Stimulated activated CD4-positive, alpha-beta T cell treated with anti-CD3 and anti-CD28 coated beads, Interleukin-2, amount 100 ng/mL, for 48 hours (primary cell): ENCODE measurements at regions not wholly inside any gene's neighbourhood (a gene's known extent, or its start where the extent isn't known, plus 50 kb on each side); places are given as distances from the start of the nearest gene placed in this dataset.
"Not testable (repeated sequence)": the region's sequence is repeated elsewhere in the genome, so short reads cannot be mapped to it uniquely, and the experiment has no call there.

ENCODE experiments used
- DNase-seq, 2 donors: peaks; one replicate each; pipeline ENCODE4 v3.0.0-alpha.2; 2020

DNA sequence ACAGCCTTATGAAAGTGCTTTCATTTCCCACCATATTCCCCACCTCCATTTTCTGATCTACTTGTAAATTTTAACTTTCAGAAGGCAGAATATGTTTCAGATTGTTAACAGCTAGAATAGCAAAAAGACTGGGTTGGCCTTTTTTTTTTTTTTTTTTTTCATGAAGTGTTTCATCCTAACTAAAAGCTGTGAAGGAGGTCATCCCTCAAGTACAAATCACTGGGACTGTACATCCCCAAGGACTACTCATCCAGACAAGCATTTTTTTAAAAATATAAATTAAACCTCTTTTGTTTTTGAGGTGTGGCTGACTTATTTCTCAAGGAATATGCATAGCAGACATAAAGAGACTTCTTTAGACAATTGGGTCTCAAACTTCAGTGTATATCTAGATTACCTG lies 542.1 kb upstream of the TUSC1 start:
- DNase-seq: no peak

DNA sequence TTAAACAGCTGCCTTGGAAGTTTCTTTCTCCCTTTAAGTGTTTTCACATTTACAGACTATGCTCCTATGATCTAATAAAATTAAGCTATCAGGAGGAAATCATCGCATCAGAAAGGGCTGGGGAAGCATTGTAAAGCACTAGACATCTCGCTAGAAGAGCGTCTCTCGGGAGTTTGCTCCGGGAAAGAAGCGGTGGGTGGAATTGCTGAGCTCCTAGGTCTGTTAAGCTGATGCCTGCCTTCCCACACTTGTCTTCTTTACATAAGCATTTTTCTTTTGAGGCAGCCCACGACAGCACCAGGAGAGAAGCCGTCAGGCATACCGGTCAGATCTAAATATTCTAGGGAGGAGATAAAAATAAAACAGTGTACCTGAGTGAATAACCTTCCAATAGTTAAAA lies 541.7 kb upstream of the TUSC1 start:
- no peak for DNase-seq

- DNase-seq: no peak
Measured at GRCh38 chr9:26216702-26217101, 538.5 kb upstream of the TUSC1 start.

DNA sequence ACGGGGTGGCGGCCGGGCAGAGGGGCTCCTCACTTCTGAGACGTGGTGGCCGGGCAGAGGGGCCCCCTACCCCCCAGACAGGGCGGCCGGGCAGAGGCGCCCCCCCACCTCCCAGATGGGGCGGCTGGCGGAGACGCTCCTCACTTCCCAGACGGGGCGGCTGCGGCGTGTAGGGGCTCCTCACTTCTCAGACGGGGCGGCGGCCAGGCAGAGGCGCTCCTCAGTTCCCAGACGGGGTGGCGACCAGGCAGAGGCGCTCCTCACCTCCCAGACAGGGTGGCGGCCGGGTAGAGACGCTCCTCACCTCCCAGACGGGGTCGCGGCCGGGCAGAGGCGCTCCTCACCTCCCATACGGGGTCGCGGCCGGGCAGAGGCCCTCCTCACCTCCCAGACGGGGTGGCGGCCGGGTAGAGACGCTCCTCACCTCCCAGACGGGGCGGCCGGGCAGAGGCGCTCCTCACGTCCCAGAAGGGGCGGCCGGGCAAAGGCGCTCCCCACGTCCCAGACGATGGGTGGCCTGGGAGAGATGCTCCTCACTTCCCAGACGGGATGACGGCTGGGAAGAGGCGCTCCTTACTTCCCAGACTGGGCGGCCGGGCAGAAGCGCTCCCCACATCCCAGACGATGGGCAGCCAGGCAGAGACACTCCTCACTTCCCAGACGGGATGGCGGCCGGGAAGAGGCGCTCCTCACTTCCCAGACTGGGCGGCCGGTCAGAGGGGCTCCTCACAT lies 536.6 kb upstream of the TUSC1 start:
- DNase-seq: not testable (repeated sequence)

- no peak for DNase-seq
Measured at GRCh38 chr9:26210338-26210851, 532.2 kb upstream of the TUSC1 start.

DNA sequence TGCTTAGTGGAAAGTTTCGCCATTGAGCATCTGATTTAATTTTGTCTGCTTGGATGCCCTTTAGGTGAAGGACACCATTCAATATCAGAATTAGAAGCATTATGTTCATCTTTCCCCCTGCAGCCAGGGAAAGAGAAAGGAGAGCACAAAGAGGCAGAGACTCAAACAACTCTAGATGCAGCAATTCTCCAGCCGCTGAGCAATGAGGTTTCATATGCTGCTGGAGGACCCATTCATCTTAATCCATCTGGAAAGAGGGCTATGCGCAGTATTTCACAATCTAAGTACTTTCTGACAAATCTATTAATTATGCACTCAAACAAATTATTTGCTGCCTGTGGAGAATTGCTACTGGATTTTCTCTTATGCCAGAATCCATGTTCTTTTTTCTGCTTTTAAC lies 527.0 kb upstream of the TUSC1 start:
- DNase-seq: no peak

GRCh38 chr9:26193237-26193636 lies 515.0 kb upstream of the TUSC1 start:
- DNase-seq: no peak

- no peak for DNase-seq
Measured at GRCh38 chr9:26191711-26192110, 513.5 kb upstream of the TUSC1 start.

DNA sequence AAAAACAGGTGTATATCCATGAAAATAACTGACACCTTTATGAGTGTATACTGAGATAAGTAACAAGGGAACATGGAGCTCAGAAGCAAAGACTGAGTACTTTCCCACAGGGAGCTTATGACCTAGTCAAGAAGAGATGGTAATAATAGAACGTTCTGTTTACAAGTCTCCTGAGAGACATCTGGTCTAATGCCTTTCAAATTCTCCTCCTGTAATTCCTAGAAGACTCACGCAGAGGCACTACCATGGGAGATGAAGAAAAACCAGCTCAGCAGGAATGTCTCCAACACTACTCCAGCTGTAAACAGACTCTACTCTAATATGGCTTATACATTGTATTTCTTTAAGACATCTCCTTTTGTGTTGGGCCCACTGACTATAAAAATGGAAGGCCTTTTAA lies 503.6 kb upstream of the TUSC1 start:
- no peak for DNase-seq

DNA sequence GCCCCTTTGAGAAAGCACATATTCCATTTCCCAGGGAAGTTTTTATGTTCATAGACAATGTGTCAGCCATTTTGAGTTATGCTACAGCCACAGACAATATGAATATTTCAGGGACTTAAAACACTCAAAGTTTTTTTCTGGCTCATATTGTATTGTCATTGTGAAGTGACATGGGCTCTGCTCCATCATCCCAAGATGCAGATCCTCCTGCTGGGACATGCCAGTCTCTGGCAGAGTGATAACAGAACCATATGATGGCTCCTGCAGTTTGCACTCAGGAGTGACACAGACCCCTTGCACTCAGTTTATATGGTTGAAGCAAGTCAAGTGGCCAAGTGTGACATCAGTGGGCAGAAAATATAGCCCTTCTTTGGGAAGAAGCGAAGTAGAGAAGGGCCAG lies 498.4 kb upstream of the TUSC1 start:
- no peak for DNase-seq

GRCh38 chr9:26175264-26175663 lies 497.0 kb upstream of the TUSC1 start:
- no peak for DNase-seq

- DNase-seq: no peak
Measured at GRCh38 chr9:26172301-26172700, 494.1 kb upstream of the TUSC1 start.

- DNase-seq: no peak
Measured at GRCh38 chr9:26171691-26172090, 493.4 kb upstream of the TUSC1 start.

DNA sequence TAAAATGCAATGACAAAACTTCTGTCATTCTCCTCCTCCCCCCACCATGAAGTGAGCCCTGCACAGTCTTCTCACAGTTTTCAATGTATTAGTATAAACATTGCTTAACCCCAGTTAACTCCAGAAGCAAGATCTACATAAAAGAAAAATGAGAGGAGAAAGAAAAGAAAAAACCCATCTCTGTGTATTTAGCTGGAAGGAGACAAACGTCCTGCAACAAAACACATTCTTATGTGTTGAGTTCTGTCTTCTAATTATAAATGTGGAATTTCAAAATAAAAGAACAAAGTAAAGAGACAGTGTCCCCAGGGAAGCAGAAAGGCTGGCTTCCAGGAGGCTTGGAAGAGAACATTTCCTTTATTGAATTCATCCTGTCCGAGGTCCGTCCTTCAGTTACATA lies 491.9 kb upstream of the TUSC1 start:
- no peak for DNase-seq

- DNase-seq: no peak
Measured at GRCh38 chr9:26169708-26170107, 491.5 kb upstream of the TUSC1 start.

DNA sequence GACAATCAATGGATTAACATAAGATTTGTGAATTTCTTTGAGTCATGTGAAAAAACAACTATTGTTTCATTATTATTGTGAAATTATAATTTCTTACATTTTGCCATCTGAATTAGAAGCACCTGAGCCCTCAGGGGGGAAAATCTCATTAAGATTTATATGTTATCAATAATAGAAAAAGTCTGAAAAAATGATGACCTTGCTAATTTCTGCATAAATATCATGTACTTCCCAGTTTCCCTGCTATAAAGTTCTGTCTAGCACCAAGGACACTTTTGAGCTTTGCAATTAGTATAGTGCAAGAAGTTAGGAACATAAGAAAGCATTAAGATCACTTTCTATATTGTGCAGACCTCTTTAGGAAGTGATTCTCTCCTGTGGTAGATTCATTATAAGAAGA lies 488.3 kb upstream of the TUSC1 start:
- no peak for DNase-seq

- no peak for DNase-seq
Measured at GRCh38 chr9:26165426-26165825, 487.2 kb upstream of the TUSC1 start.

- no peak for DNase-seq
Measured at GRCh38 chr9:26163931-26164330, 485.7 kb upstream of the TUSC1 start.

DNA sequence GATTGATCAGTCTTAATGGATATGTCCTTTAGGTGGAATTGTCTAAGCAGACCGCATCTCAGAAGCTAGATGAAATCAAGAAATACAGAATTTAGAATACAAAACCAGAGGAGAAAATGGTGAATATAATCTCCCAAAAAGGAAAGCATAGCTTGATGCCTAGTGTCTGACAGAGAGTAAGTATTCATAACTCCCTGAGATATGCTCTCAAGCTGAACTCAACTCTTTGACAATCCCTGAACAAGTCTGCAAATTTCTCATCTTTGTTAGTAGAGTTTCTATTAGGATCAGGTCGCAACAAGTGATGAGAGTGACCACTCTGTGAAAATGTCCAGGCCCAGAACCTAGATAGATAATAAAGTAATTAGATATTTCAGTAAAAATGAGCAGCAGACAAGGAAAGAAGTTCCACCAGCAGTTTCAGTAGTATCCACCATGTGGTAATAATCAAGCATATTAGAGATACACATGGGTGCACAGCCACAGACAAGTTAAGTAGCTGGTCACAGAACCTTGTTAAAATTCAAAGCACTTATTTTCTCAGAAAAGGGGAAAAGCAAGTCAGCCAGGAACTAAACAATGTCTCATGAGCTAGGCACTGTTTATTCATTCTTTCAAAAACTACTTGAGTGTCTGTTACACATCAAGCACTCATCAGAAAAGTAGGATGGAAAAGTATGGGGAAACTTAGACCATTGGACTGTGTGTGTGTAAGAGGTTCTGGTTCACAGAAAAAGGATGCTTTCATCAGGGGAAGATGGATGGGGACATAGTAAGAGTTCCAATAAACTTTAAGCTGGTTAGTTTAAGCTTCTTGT lies 481.5 kb upstream of the TUSC1 start:
- DNase-seq: no peak

DNA sequence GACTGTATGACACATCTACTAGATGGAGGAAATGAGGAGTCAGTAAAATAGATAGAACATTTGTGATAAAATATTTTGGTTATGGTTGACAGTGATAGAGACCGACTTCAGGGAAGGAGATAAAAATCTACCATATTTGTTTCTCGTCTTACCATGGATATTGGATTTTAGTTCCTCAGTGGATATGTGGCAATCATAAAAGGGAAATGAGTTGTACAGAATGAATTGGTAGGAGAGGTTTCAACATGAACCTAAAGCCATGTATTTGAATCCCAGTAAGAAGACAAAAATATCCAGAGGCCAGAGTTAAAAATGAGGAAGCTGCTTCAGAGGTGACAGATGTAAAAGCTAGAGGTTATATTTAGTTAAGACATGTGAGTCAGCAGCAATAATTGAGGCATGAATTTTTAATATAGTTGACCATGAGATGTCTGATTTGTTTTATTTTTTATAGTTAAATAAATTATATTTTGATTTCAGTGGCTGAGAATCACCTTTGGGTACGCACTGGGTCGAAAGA lies 480.4 kb upstream of the TUSC1 start:
- DNase-seq: no peak

GRCh38 chr9:26157411-26157810 lies 479.2 kb upstream of the TUSC1 start:
- DNase-seq: no peak

GRCh38 chr9:26152350-26152749 lies 474.1 kb upstream of the TUSC1 start:
- DNase-seq: no peak

- DNase-seq: no peak
Measured at GRCh38 chr9:26148128-26148527, 469.9 kb upstream of the TUSC1 start.

- DNase-seq: no peak
Measured at GRCh38 chr9:26145938-26146337, 467.7 kb upstream of the TUSC1 start.
